ENCODE measurements at regions not wholly inside any gene's neighbourhood (a gene's known extent, or its start where the extent isn't known, plus 50 kb on each side); places are given as distances from the start of the nearest gene placed in this dataset.
"Not testable (repeated sequence)": the region's sequence is repeated elsewhere in the genome, so short reads cannot be mapped to it uniquely, and the experiment has no call there.

GRCh38 chr3:118537454-118537853 is 497.2 kb downstream of the IGSF11 start:
- no peak for FAIRE-seq

GRCh38 chr3:118538187-118538586 is 496.5 kb downstream of the IGSF11 start:
- DNase-seq (ENCODE audit: insufficient read length, low spot score): no peak
- FAIRE-seq: no peak

More at GRCh38 chr3:118537454-118537853, 497.2 kb downstream of the IGSF11 start:
- no peak for DNase-seq (ENCODE audit: insufficient read length, low spot score)

GRCh38 chr3:118539820-118540447 is 494.7 kb downstream of the IGSF11 start:
- not testable (repeated sequence) for FAIRE-seq; DNase-seq (ENCODE audit: insufficient read length, low spot score)

- FAIRE-seq: not testable (repeated sequence)
These were observed 494.2 kb downstream of the IGSF11 start for GRCh38 chr3:118540448-118540821.

GRCh38 chr3:118540826-118541225 is 493.8 kb downstream of the IGSF11 start:
- FAIRE-seq (no peak), DNase-seq (ENCODE audit: insufficient read length, low spot score) (no peak)

More at GRCh38 chr3:118540448-118540821, 494.2 kb downstream of the IGSF11 start:
- not testable (repeated sequence) for DNase-seq (ENCODE audit: insufficient read length, low spot score)

GRCh38 chr3:118541796-118542195 is 492.9 kb downstream of the IGSF11 start:
- DNase-seq (ENCODE audit: insufficient read length, low spot score) (no peak), FAIRE-seq (no peak)

GRCh38 chr3:118543832-118544231 is 490.8 kb downstream of the IGSF11 start:
- DNase-seq (ENCODE audit: insufficient read length, low spot score) (no peak), FAIRE-seq (no peak)

GRCh38 chr3:118544458-118544857 is 490.2 kb downstream of the IGSF11 start:
- DNase-seq (ENCODE audit: insufficient read length, low spot score): no peak
- no peak for FAIRE-seq

- no peak for DNase-seq (ENCODE audit: insufficient read length, low spot score)
- no peak for FAIRE-seq
These were observed 486.2 kb downstream of the IGSF11 start for GRCh38 chr3:118548434-118548833.

GRCh38 chr3:118550122-118550521 is 484.5 kb downstream of the IGSF11 start:
- DNase-seq (ENCODE audit: insufficient read length, low spot score): no peak
- no peak for FAIRE-seq

- DNase-seq (ENCODE audit: insufficient read length, low spot score): no peak
- FAIRE-seq: no peak
These were observed 484.1 kb downstream of the IGSF11 start for GRCh38 chr3:118550556-118550955.

- FAIRE-seq: no peak
- DNase-seq (ENCODE audit: insufficient read length, low spot score): no peak
These were observed 480.4 kb downstream of the IGSF11 start for GRCh38 chr3:118554148-118554838.

GRCh38 chr3:118556983-118557382 is 477.7 kb downstream of the IGSF11 start:
- FAIRE-seq (no peak), DNase-seq (ENCODE audit: insufficient read length, low spot score) (no peak)

- DNase-seq (ENCODE audit: insufficient read length, low spot score) (no peak), FAIRE-seq (no peak)
These were observed 477.1 kb downstream of the IGSF11 start for GRCh38 chr3:118557513-118557912.

- FAIRE-seq: no peak
- DNase-seq (ENCODE audit: insufficient read length, low spot score): no peak
These were observed 475.4 kb downstream of the IGSF11 start for GRCh38 chr3:118559286-118559685.

- DNase-seq (ENCODE audit: insufficient read length, low spot score) (no peak), FAIRE-seq (no peak)
These were observed 469.8 kb downstream of the IGSF11 start for GRCh38 chr3:118564800-118565199.

GRCh38 chr3:118573912-118574311 is 460.7 kb downstream of the IGSF11 start:
- no peak for DNase-seq (ENCODE audit: insufficient read length, low spot score)
- no peak for FAIRE-seq

GRCh38 chr3:118577055-118577777 is 457.4 kb downstream of the IGSF11 start:
- FAIRE-seq (no peak), DNase-seq (ENCODE audit: insufficient read length, low spot score) (no peak)

- DNase-seq (ENCODE audit: insufficient read length, low spot score) (no peak), FAIRE-seq (no peak)
These were observed 456.1 kb downstream of the IGSF11 start for GRCh38 chr3:118578559-118578958.

GRCh38 chr3:118587037-118587741 is 447.5 kb downstream of the IGSF11 start:
- DNase-seq (ENCODE audit: insufficient read length, low spot score) (no peak), FAIRE-seq (no peak)

- FAIRE-seq (no peak), DNase-seq (ENCODE audit: insufficient read length, low spot score) (no peak)
These were observed 446.8 kb downstream of the IGSF11 start for GRCh38 chr3:118587847-118588246.
